Liver (tissue), 8 donors: ENCODE measurements at regions not wholly inside any gene's neighbourhood (a gene's known extent, or its start where the extent isn't known, plus 50 kb on each side); places are given as distances from the start of the nearest gene placed in this dataset.

Source experiments
- DNase-seq: peaks from one replicate; pipeline ENCODE4 v3.0.0-alpha.2; 2017; ENCODE audit warnings: low spot score
- H3K27ac ChIP-seq, 2 donors: one replicate each; pipeline ENCODE4 v1.7.0; 2013; ENCODE audit warnings: inconsistent platforms in 2 of 2, low read length in 2 of 2, control low read depth in 1 of 2, low read depth in 1 of 2, mild to moderate bottlenecking in 1 of 2
- H3K27me3 ChIP-seq, 4 donors: one replicate each; pipeline versions ENCODE4 v1.6.1 to v1.7.0; 2013; ENCODE audit warnings: low read length in 3 of 4, inconsistent platforms in 1 of 4, mild to moderate bottlenecking in 1 of 4, moderate library complexity in 1 of 4; ENCODE audit not compliant: control insufficient read depth in 4 of 4, insufficient read depth in 4 of 4
- H3K36me3 ChIP-seq, 4 donors: one replicate each; pipeline versions ENCODE4 v1.6.1 to v1.7.0; 2013; ENCODE audit warnings: low read length in 3 of 4, mild to moderate bottlenecking in 3 of 4, low read depth in 1 of 4, moderate library complexity in 1 of 4; ENCODE audit not compliant: control insufficient read depth in 4 of 4, insufficient read depth in 3 of 4
- H3K4me1 ChIP-seq, 4 donors: one replicate each; pipeline versions ENCODE4 v1.6.1 to v1.7.0; 2013; ENCODE audit warnings: low read length in 3 of 4, mild to moderate bottlenecking in 3 of 4, moderate library complexity in 1 of 4; ENCODE audit not compliant: control insufficient read depth in 4 of 4, insufficient read depth in 4 of 4
- H3K4me3 ChIP-seq, 3 donors: one replicate each; pipeline versions ENCODE4 v1.6.1 to v1.7.0; 2013; ENCODE audit warnings: low read length in 3 of 3, control low read depth in 1 of 3, low read depth in 1 of 3, mild to moderate bottlenecking in 1 of 3
- H3K9ac ChIP-seq, 2 donors: one replicate each; pipeline ENCODE4 v1.7.0; 2013; ENCODE audit warnings: low read length in 2 of 2, mild to moderate bottlenecking in 2 of 2, moderate library complexity in 2 of 2, control low read depth in 1 of 2, low read depth in 1 of 2
- H3K9me3 ChIP-seq, 4 donors: one replicate each; pipeline versions ENCODE4 v1.6.1 to v1.7.0; 2013; ENCODE audit warnings: low read length in 3 of 4; ENCODE audit not compliant: control insufficient read depth in 4 of 4
- ATF3 ChIP-seq: IDR thresholded peaks from 2 replicates; pipeline ENCODE4 v1.6.1; 2016; ENCODE audit warnings: antibody characterized with exemption
- CTCF ChIP-seq: fragments of 150-350 bp; IDR thresholded peaks from 2 replicates; pipeline ENCODE4 v1.5.1; 2017; ENCODE audit warnings: improper control_type of control experiment, low read depth, low read length; ENCODE audit not compliant: missing input control
- EGR1 ChIP-seq, 2 donors: IDR thresholded peaks; 2 replicates each; pipeline ENCODE4 v1.6.1; 2016 to 2018; ENCODE audit warnings: antibody characterized with exemption in 2 of 2, low read depth in 2 of 2
- FOXA1 ChIP-seq: IDR thresholded peaks from 2 replicates; pipeline ENCODE4 v1.6.1; 2016; ENCODE audit warnings: antibody characterized with exemption
- FOXA2 ChIP-seq: IDR thresholded peaks from 2 replicates; pipeline ENCODE4 v1.6.1; 2016; ENCODE audit warnings: antibody characterized with exemption
- GABPA ChIP-seq, 2 donors: IDR thresholded peaks in 1 of 2; conservative IDR thresholded peaks in 1 of 2; 2 replicates each; pipeline ENCODE4 v1.6.1; 2016; ENCODE audit warnings: antibody characterized with exemption in 2 of 2, mild to moderate bottlenecking in 1 of 2, moderate library complexity in 1 of 2
- HNF4A ChIP-seq, 2 donors: conservative IDR thresholded peaks; 2 replicates each; pipeline ENCODE4 v1.6.1; 2016; ENCODE audit warnings: antibody characterized with exemption in 2 of 2, mild to moderate bottlenecking in 2 of 2
- HNF4G ChIP-seq: IDR thresholded peaks from 2 replicates; pipeline ENCODE4 v1.6.1; 2016; ENCODE audit warnings: antibody characterized with exemption
- JUND ChIP-seq, 2 donors: IDR thresholded peaks; 2 replicates each; pipeline ENCODE4 v1.6.1; 2016; ENCODE audit warnings: antibody characterized with exemption in 2 of 2
- MAX ChIP-seq: IDR thresholded peaks from 2 replicates; pipeline ENCODE4 v1.6.1; 2016; ENCODE audit warnings: antibody characterized with exemption
- NR2F2 ChIP-seq: IDR thresholded peaks from 2 replicates; pipeline ENCODE4 v1.6.1; 2016; ENCODE audit warnings: antibody characterized with exemption
- RAD21 ChIP-seq, 2 donors: IDR thresholded peaks; 2 replicates each; pipeline ENCODE4 v1.6.1; 2016; ENCODE audit warnings: antibody characterized with exemption in 2 of 2, mild to moderate bottlenecking in 2 of 2
- REST ChIP-seq: IDR thresholded peaks from 2 replicates; pipeline ENCODE4 v1.6.1; 2016; ENCODE audit warnings: antibody characterized with exemption, mild to moderate bottlenecking
- RXRA ChIP-seq, 2 donors: IDR thresholded peaks; 2 replicates each; pipeline ENCODE4 v1.6.1; 2017 to 2018; ENCODE audit warnings: antibody characterized with exemption in 2 of 2, mild to moderate bottlenecking in 1 of 2
- SP1 ChIP-seq: IDR thresholded peaks from 2 replicates; pipeline ENCODE4 v1.6.1; 2018; ENCODE audit warnings: antibody characterized with exemption, mild to moderate bottlenecking
- TAF1 ChIP-seq: conservative IDR thresholded peaks from 2 replicates; pipeline ENCODE4 v1.6.1; 2016; ENCODE audit warnings: antibody characterized with exemption, mild to moderate bottlenecking
- ZBTB33 ChIP-seq: IDR thresholded peaks from 2 replicates; pipeline ENCODE4 v1.6.1; 2016; ENCODE audit warnings: antibody characterized with exemption
- WGBS: extraction: QIAGEN DNeasy Blood & Tissue Kit; methylation state at CpG from one replicate; pipeline ENCODE4 v1.1.7; 2013; 5-methylcytosine and 5-hydroxymethylcytosine counted together
- donor health status: healthy.
- donor health status: healthy.
- donor health status: healthy.
- donor health status: healthy.
- donor health status: healthy.

- H3K4me3 ChIP-seq = no peak overlapping the region
- H3K36me3 ChIP-seq = no peaks in the 10 kb centered on the region
- peaks cover 0 to 10% (median 8%) of the 10 kb centered on the region in 4 donors for H3K4me1 ChIP-seq
- 87% methylated on average over 10 of the region's 10 CpGs for WGBS
- DNase-seq = no peak
- H3K27me3 ChIP-seq = no peaks in the 10 kb centered on the region
- H3K9ac ChIP-seq = peak overlapping the region in 1 of 2 donors; percentile 8
- H3K27ac ChIP-seq = peak overlapping the region in 1 of 2 donors; percentile 41
- no peak for TF ChIP-seq CTCF
- TF ChIP-seq ZBTB33 = no peak
- no peak for TF ChIP-seq NR2F2
- no peak for TF ChIP-seq ATF3
- TF ChIP-seq RXRA (IDR thresholded peaks at IDR 0.05) = no peak
- TF ChIP-seq GABPA (IDR thresholded peaks at IDR 0.05 in 1 of 2, conservative IDR thresholded peaks at IDR 0.05 in 1 of 2) = no peak
- TF ChIP-seq MAX = no peak
- no peak for TF ChIP-seq FOXA1
- no peak for TF ChIP-seq TAF1
- no peak for TF ChIP-seq EGR1 (IDR thresholded peaks at IDR 0.05; ENCODE audit: low read depth in 2 of 2)
- TF ChIP-seq HNF4A (conservative IDR thresholded peaks at IDR 0.05) = no peak
- no peak for TF ChIP-seq FOXA2
- TF ChIP-seq JUND (IDR thresholded peaks at IDR 0.05) = no peak
- H3K9me3 ChIP-seq = peaks cover 0 to 2% (median 0%) of the 10 kb centered on the region in 4 donors
Measured at GRCh38 chr6:149138089-149138488, 179.4 kb upstream of the TAB2 start.

GRCh38 chr6:149138699-149139294, 178.7 kb upstream of the TAB2 start:
- no peak for DNase-seq
- no peak overlapping the region for H3K9ac ChIP-seq
- H3K9me3 ChIP-seq = peaks cover 0 to 2% (median 0%) of the 10 kb centered on the region in 4 donors
- no peak overlapping the region for H3K27ac ChIP-seq
- 98% methylated on average over 12 of the region's 12 CpGs for WGBS
- no peak overlapping the region for H3K4me3 ChIP-seq
- no peaks in the 10 kb centered on the region for H3K27me3 ChIP-seq
- peaks cover 0 to 10% (median 8%) of the 10 kb centered on the region in 4 donors for H3K4me1 ChIP-seq
- TF ChIP-seq ZBTB33 (no peak), FOXA2 (no peak), CTCF (no peak), FOXA1 (no peak), TAF1 (no peak), RAD21 (IDR thresholded peaks at IDR 0.05) (no peak), RXRA (IDR thresholded peaks at IDR 0.05) (no peak), REST (no peak), JUND (IDR thresholded peaks at IDR 0.05) (no peak), SP1 (no peak), HNF4G (no peak), HNF4A (conservative IDR thresholded peaks at IDR 0.05) (no peak), NR2F2 (no peak), EGR1 (IDR thresholded peaks at IDR 0.05; ENCODE audit: low read depth in 2 of 2) (no peak)
- no peaks in the 10 kb centered on the region for H3K36me3 ChIP-seq
